ENCODE measurements at regions not wholly inside any gene's neighbourhood (a gene's known extent, or its start where the extent isn't known, plus 50 kb on each side); places are given as distances from the start of the nearest gene placed in this dataset.
"Not testable (repeated sequence)": the region's sequence is repeated elsewhere in the genome, so short reads cannot be mapped to it uniquely, and the experiment has no call there.

GRCh38 chr9:19896161-19896560, 107.3 kb upstream of the SLC24A2 start:
- DNase-seq: no peak
- Mint-ChIP-seq H3K36me3 (no peaks in the 10 kb centered on the region), H3K27me3 (ENCODE audit: low read depth in 3 of 3) (peaks cover 0 to 2% (median 2%) of the 10 kb centered on the region in 3 donors), H3K4me1 (no peaks in the 10 kb centered on the region), H3K27ac (no peak overlapping the region), H3K9me3 (peaks cover 0 to 1% (median 0%) of the 10 kb centered on the region in 6 donors), H3K4me3 (no peak overlapping the region)

- not testable (repeated sequence) for H3K27me3 Mint-ChIP-seq (ENCODE audit: low read depth in 3 of 3); H3K27ac Mint-ChIP-seq; H3K4me3 Mint-ChIP-seq; H3K36me3 Mint-ChIP-seq; H3K9me3 Mint-ChIP-seq; H3K4me1 Mint-ChIP-seq; DNase-seq
These were observed 106.7 kb upstream of the SLC24A2 start for GRCh38 chr9:19895578-19895977.

GRCh38 chr9:19895006-19895405, 106.2 kb upstream of the SLC24A2 start:
- Mint-ChIP-seq H3K27ac (no peak overlapping the region), H3K27me3 (ENCODE audit: low read depth in 3 of 3) (peaks cover 0 to 2% (median 2%) of the 10 kb centered on the region in 3 donors), H3K4me1 (no peaks in the 10 kb centered on the region), H3K4me3 (no peak overlapping the region), H3K36me3 (no peaks in the 10 kb centered on the region), H3K9me3 (no peaks in the 10 kb centered on the region)
- DNase-seq: no peak

GRCh38 chr9:19885608-19886007, 96.8 kb upstream of the SLC24A2 start:
- H3K27me3 Mint-ChIP-seq (ENCODE audit: low read depth in 3 of 3): peaks cover 0 to 5% (median 2%) of the 10 kb centered on the region in 3 donors
- H3K27ac Mint-ChIP-seq: no peak overlapping the region

DNA sequence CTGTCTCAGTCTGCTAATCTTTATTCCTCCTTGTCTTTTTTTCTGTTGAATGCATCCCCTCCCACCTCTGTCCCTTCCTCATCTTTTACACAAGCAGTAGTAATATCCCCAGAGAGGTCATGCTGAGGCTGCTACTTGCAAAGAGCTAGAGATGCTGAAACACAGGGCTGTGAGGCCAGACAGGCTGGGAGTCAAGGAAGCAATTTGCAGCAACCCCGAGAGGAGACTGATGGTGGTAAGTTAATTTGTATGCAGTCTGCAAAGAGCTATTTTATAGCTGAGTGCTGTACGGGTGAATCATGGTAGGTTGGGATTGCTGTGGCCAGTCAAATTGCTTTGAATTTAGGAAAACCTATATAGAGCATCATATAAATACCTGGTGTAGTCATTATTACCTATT, 90.2 kb upstream of the SLC24A2 start:
- no peaks in the 10 kb centered on the region for H3K4me1 Mint-ChIP-seq

More at GRCh38 chr9:19885608-19886007, 96.8 kb upstream of the SLC24A2 start:
- no peaks in the 10 kb centered on the region for H3K36me3 Mint-ChIP-seq
- no peaks in the 10 kb centered on the region for H3K4me1 Mint-ChIP-seq
- H3K9me3 Mint-ChIP-seq: peaks cover 0 to 4% (median 0%) of the 10 kb centered on the region in 6 donors
- no peak for DNase-seq
- H3K4me3 Mint-ChIP-seq: no peak overlapping the region

GRCh38 chr9:19876569-19877316, 87.9 kb upstream of the SLC24A2 start:
- H3K36me3 Mint-ChIP-seq: no peaks in the 10 kb centered on the region
- no peak overlapping the region for H3K4me3 Mint-ChIP-seq
- no peak for DNase-seq
- no peaks in the 10 kb centered on the region for H3K4me1 Mint-ChIP-seq
- peaks cover 3 to 7% (median 4%) of the 10 kb centered on the region in 3 donors for H3K27me3 Mint-ChIP-seq (ENCODE audit: low read depth in 3 of 3)
- H3K27ac Mint-ChIP-seq: no peak overlapping the region
- H3K9me3 Mint-ChIP-seq: peaks cover 0 to 11% (median 6%) of the 10 kb centered on the region in 6 donors

More for the DNA sequence above, 90.2 kb upstream of the SLC24A2 start:
- Mint-ChIP-seq H3K9me3 (peaks cover 0 to 7% (median 2%) of the 10 kb centered on the region in 6 donors), H3K36me3 (no peaks in the 10 kb centered on the region), H3K27ac (no peak overlapping the region), H3K27me3 (ENCODE audit: low read depth in 3 of 3) (peaks cover 2 to 7% (median 2%) of the 10 kb centered on the region in 3 donors), H3K4me3 (no peak overlapping the region)
- no peak for DNase-seq

DNA sequence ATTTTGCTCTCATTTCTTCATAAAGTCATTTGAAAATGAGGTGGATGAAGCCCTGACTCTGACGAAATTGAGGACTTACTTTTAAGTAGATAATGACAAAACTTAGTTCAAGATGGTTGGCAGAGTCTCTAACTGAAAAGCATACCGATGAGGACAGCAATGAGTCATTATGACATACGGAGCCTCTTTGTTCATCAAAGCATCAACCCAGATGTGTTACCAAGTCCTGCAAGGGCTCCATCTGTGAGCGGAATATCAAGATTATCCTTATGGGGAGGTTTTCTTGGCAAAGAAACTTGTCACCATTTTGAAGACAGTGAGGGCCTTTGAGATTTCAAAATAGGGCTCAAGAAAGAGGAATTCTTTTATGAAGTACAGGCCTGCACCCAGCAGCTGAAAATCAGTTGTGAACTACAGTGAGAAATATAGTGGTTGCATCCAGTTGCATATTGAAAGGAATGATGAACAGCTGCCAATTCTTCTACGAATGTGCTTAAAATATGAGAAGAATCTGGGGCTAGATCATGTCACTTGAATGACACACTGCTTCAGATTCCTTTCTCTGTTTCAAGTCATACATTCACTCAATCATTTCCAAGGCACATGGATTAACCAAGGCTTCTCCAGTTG, 86.6 kb upstream of the SLC24A2 start:
- Mint-ChIP-seq H3K27me3 (ENCODE audit: low read depth in 3 of 3) (peaks cover 1 to 7% (median 2%) of the 10 kb centered on the region in 3 donors), H3K9me3 (peaks cover 2 to 23% (median 9%) of the 10 kb centered on the region in 6 donors), H3K4me3 (no peak overlapping the region), H3K27ac (no peak overlapping the region), H3K4me1 (no peaks in the 10 kb centered on the region), H3K36me3 (peaks cover 0 to 5% (median 0%) of the 10 kb centered on the region in 3 donors)
- no peak for DNase-seq

GRCh38 chr9:19873188-19873587, 84.4 kb upstream of the SLC24A2 start:
- H3K9me3 Mint-ChIP-seq: peaks cover 2 to 28% (median 10%) of the 10 kb centered on the region in 6 donors
- not testable (repeated sequence) for DNase-seq; H3K27me3 Mint-ChIP-seq (ENCODE audit: low read depth in 3 of 3); H3K4me3 Mint-ChIP-seq; H3K36me3 Mint-ChIP-seq; H3K27ac Mint-ChIP-seq; H3K4me1 Mint-ChIP-seq

- Mint-ChIP-seq H3K9me3 (peaks cover 2 to 28% (median 10%) of the 10 kb centered on the region in 6 donors), H3K27ac (no peak overlapping the region)
These were observed 82.2 kb upstream of the SLC24A2 start for GRCh38 chr9:19870988-19871387.

DNA sequence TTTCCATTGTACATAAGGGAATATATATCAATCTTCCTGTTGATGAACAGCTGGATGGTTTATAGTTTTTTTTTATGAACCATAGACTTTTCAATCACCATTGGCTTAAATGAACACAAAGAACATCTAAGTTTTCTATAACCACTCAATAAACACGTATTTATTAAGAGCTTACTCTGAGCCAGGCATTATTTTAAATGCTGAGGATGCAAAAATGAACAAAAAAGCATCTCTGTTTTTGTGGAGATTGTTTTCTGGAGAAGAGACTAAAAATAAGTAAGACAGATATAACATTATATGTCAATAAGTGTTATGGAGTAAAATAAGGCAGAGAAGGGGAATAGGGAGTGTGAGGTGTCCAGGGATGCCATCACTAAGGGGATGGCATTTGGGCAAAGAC, 52.1 kb upstream of the SLC24A2 start:
- Mint-ChIP-seq H3K9me3 (peaks cover 0 to 4% (median 3%) of the 10 kb centered on the region in 6 donors), H3K27ac (no peak overlapping the region)
- no peak for DNase-seq

More at GRCh38 chr9:19870988-19871387, 82.2 kb upstream of the SLC24A2 start:
- Mint-ChIP-seq H3K36me3 (peaks cover 0 to 5% (median 0%) of the 10 kb centered on the region in 3 donors), H3K4me3 (no peak overlapping the region), H3K27me3 (ENCODE audit: low read depth in 3 of 3) (peaks cover 1 to 2% (median 2%) of the 10 kb centered on the region in 3 donors), H3K4me1 (no peaks in the 10 kb centered on the region)
- DNase-seq: no peak

More for the DNA sequence above, 52.1 kb upstream of the SLC24A2 start:
- Mint-ChIP-seq H3K27me3 (ENCODE audit: low read depth in 3 of 3) (peaks cover 0 to 4% (median 2%) of the 10 kb centered on the region in 3 donors), H3K4me3 (no peak overlapping the region), H3K36me3 (no peaks in the 10 kb centered on the region), H3K4me1 (no peaks in the 10 kb centered on the region)

Measured in immature natural killer cell (primary cell).